Activated T-cell treated with anti-CD3 and anti-CD28 coated beads, Interleukin-2, amount 50 U/mL, for 24 hours (primary cell): ENCODE measurements at regions not wholly inside any gene's neighbourhood (a gene's known extent, or its start where the extent isn't known, plus 50 kb on each side); places are given as distances from the start of the nearest gene placed in this dataset.

ENCODE experiments used
- DNase-seq: peaks from one replicate; pipeline ENCODE4 v3.0.0-alpha.2; 2020
- H3K27ac Mint-ChIP-seq: 2 replicates; pipeline ENCODE4 v1.8.0; 2020; ENCODE audit warnings: mild to moderate bottlenecking, mixed read lengths
- H3K27me3 Mint-ChIP-seq: 2 replicates; pipeline ENCODE4 v1.8.0; 2020; ENCODE audit warnings: mixed read lengths
- H3K36me3 Mint-ChIP-seq: 2 replicates; pipeline ENCODE4 v1.8.0; 2020; ENCODE audit warnings: low read depth, mixed read lengths
- H3K4me1 Mint-ChIP-seq: 2 replicates; pipeline ENCODE4 v1.8.0; 2020; ENCODE audit warnings: low read depth, mixed read lengths
- H3K4me3 Mint-ChIP-seq: 2 replicates; pipeline ENCODE4 v1.8.0; 2020; ENCODE audit warnings: mild to moderate bottlenecking, moderate library complexity, mixed read lengths
- H3K9me3 Mint-ChIP-seq: 2 replicates; pipeline ENCODE4 v1.8.0; 2020; ENCODE audit warnings: mixed read lengths

GRCh38 chr11:70826541-70827335 lies 425.6 kb downstream of the SHANK2 start:
- no peaks in the 10 kb centered on the region for H3K36me3 Mint-ChIP-seq
- DNase-seq = no peak
- H3K4me1 Mint-ChIP-seq = peaks cover 5% of the 10 kb centered on the region
- H3K27me3 Mint-ChIP-seq = peaks cover 62% of the 10 kb centered on the region
- no peak overlapping the region for H3K4me3 Mint-ChIP-seq
- H3K9me3 Mint-ChIP-seq = no peaks in the 10 kb centered on the region
- no peak overlapping the region for H3K27ac Mint-ChIP-seq

- H3K4me3 Mint-ChIP-seq = no peak overlapping the region
- no peak for DNase-seq
- H3K27ac Mint-ChIP-seq = no peak overlapping the region
- no peaks in the 10 kb centered on the region for H3K9me3 Mint-ChIP-seq
- peaks cover 52% of the 10 kb centered on the region for H3K27me3 Mint-ChIP-seq
- peaks cover 5% of the 10 kb centered on the region for H3K4me1 Mint-ChIP-seq
- no peaks in the 10 kb centered on the region for H3K36me3 Mint-ChIP-seq
Measured at GRCh38 chr11:70828593-70829082, 423.7 kb downstream of the SHANK2 start.

GRCh38 chr11:70829134-70829885 lies 423.1 kb downstream of the SHANK2 start:
- peaks cover 46% of the 10 kb centered on the region for H3K27me3 Mint-ChIP-seq
- no peak overlapping the region for H3K27ac Mint-ChIP-seq
- H3K36me3 Mint-ChIP-seq = no peaks in the 10 kb centered on the region
- no peak overlapping the region for H3K4me3 Mint-ChIP-seq
- H3K4me1 Mint-ChIP-seq = peaks cover 5% of the 10 kb centered on the region
- H3K9me3 Mint-ChIP-seq = no peaks in the 10 kb centered on the region
- no peak for DNase-seq

- Mint-ChIP-seq H3K36me3 (no peaks in the 10 kb centered on the region), H3K4me3 (no peak overlapping the region), H3K4me1 (peaks cover 2% of the 10 kb centered on the region), H3K27ac (no peak overlapping the region), H3K9me3 (no peaks in the 10 kb centered on the region), H3K27me3 (peaks cover 41% of the 10 kb centered on the region)
- no peak for DNase-seq
Measured at GRCh38 chr11:70829886-70830272, 422.5 kb downstream of the SHANK2 start.

GRCh38 chr11:70833011-70833410 lies 419.4 kb downstream of the SHANK2 start:
- no peaks in the 10 kb centered on the region for H3K4me1 Mint-ChIP-seq
- no peaks in the 10 kb centered on the region for H3K36me3 Mint-ChIP-seq
- H3K27me3 Mint-ChIP-seq = peaks cover 14% of the 10 kb centered on the region
- H3K27ac Mint-ChIP-seq = no peak overlapping the region
- no peak for DNase-seq
- H3K4me3 Mint-ChIP-seq = no peak overlapping the region
- no peaks in the 10 kb centered on the region for H3K9me3 Mint-ChIP-seq

GRCh38 chr11:70833554-70833953 lies 418.8 kb downstream of the SHANK2 start:
- H3K36me3 Mint-ChIP-seq = no peaks in the 10 kb centered on the region

GRCh38 chr11:70834277-70834940 lies 418.0 kb downstream of the SHANK2 start:
- no peak overlapping the region for H3K27ac Mint-ChIP-seq
- H3K27me3 Mint-ChIP-seq = peaks cover 6% of the 10 kb centered on the region
- DNase-seq = no peak
- H3K36me3 Mint-ChIP-seq = no peaks in the 10 kb centered on the region
- no peak overlapping the region for H3K4me3 Mint-ChIP-seq
- H3K9me3 Mint-ChIP-seq = no peaks in the 10 kb centered on the region
- no peaks in the 10 kb centered on the region for H3K4me1 Mint-ChIP-seq

More at GRCh38 chr11:70833554-70833953, 418.8 kb downstream of the SHANK2 start:
- DNase-seq = no peak
- Mint-ChIP-seq H3K4me3 (no peak overlapping the region), H3K9me3 (no peaks in the 10 kb centered on the region), H3K27me3 (peaks cover 11% of the 10 kb centered on the region), H3K4me1 (no peaks in the 10 kb centered on the region), H3K27ac (no peak overlapping the region)

- DNase-seq = no peak
- no peaks in the 10 kb centered on the region for H3K27me3 Mint-ChIP-seq
- H3K27ac Mint-ChIP-seq = no peak overlapping the region
- no peak overlapping the region for H3K4me3 Mint-ChIP-seq
- no peaks in the 10 kb centered on the region for H3K4me1 Mint-ChIP-seq
- no peaks in the 10 kb centered on the region for H3K9me3 Mint-ChIP-seq
- no peaks in the 10 kb centered on the region for H3K36me3 Mint-ChIP-seq
Measured at GRCh38 chr11:70834984-70835560, 417.3 kb downstream of the SHANK2 start.

- DNase-seq = no peak
- no peak overlapping the region for H3K4me3 Mint-ChIP-seq
- no peaks in the 10 kb centered on the region for H3K9me3 Mint-ChIP-seq
- H3K27ac Mint-ChIP-seq = no peak overlapping the region
- H3K4me1 Mint-ChIP-seq = no peaks in the 10 kb centered on the region
- H3K36me3 Mint-ChIP-seq = no peaks in the 10 kb centered on the region
- no peaks in the 10 kb centered on the region for H3K27me3 Mint-ChIP-seq
Measured at GRCh38 chr11:70836071-70836470, 416.3 kb downstream of the SHANK2 start.

GRCh38 chr11:70838198-70838597 lies 414.2 kb downstream of the SHANK2 start:
- Mint-ChIP-seq H3K27ac (no peak overlapping the region), H3K27me3 (peaks cover under 1% of the 10 kb centered on the region), H3K4me1 (no peaks in the 10 kb centered on the region), H3K9me3 (no peaks in the 10 kb centered on the region), H3K4me3 (no peak overlapping the region), H3K36me3 (no peaks in the 10 kb centered on the region)
- no peak for DNase-seq

GRCh38 chr11:70839851-70840250 lies 412.5 kb downstream of the SHANK2 start:
- H3K36me3 Mint-ChIP-seq = no peaks in the 10 kb centered on the region
- no peak for DNase-seq
- H3K27ac Mint-ChIP-seq = no peak overlapping the region
- H3K9me3 Mint-ChIP-seq = no peaks in the 10 kb centered on the region
- H3K4me3 Mint-ChIP-seq = no peak overlapping the region
- no peaks in the 10 kb centered on the region for H3K4me1 Mint-ChIP-seq
- H3K27me3 Mint-ChIP-seq = peaks cover 8% of the 10 kb centered on the region

GRCh38 chr11:70841264-70841663 lies 411.1 kb downstream of the SHANK2 start:
- H3K9me3 Mint-ChIP-seq = no peaks in the 10 kb centered on the region
- no peaks in the 10 kb centered on the region for H3K36me3 Mint-ChIP-seq
- no peak for DNase-seq
- no peaks in the 10 kb centered on the region for H3K4me1 Mint-ChIP-seq
- H3K27ac Mint-ChIP-seq = no peak overlapping the region
- peaks cover 16% of the 10 kb centered on the region for H3K27me3 Mint-ChIP-seq
- no peak overlapping the region for H3K4me3 Mint-ChIP-seq

- Mint-ChIP-seq H3K36me3 (no peaks in the 10 kb centered on the region), H3K9me3 (no peaks in the 10 kb centered on the region), H3K27ac (no peak overlapping the region), H3K4me1 (no peaks in the 10 kb centered on the region), H3K27me3 (peaks cover 19% of the 10 kb centered on the region), H3K4me3 (no peak overlapping the region)
- no peak for DNase-seq
Measured at GRCh38 chr11:70842256-70842655, 410.1 kb downstream of the SHANK2 start.

- no peak for DNase-seq
- Mint-ChIP-seq H3K4me1 (no peaks in the 10 kb centered on the region), H3K36me3 (no peaks in the 10 kb centered on the region), H3K27me3 (peaks cover 19% of the 10 kb centered on the region), H3K27ac (no peak overlapping the region), H3K4me3 (no peak overlapping the region), H3K9me3 (no peaks in the 10 kb centered on the region)
Measured at GRCh38 chr11:70842701-70843100, 409.7 kb downstream of the SHANK2 start.
